ENCODE measurements at regions not wholly inside any gene's neighbourhood (a gene's known extent, or its start where the extent isn't known, plus 50 kb on each side); places are given as distances from the start of the nearest gene placed in this dataset.
"Not testable (repeated sequence)": the region's sequence is repeated elsewhere in the genome, so short reads cannot be mapped to it uniquely, and the experiment has no call there.

GRCh38 chr2:167715932-167716331, 531.5 kb downstream of the STK39 start:
- WGBS, 3 donors, result 80 to 85% (median 83%) methylated on average over 29 of the region's 29 CpGs
- Histone ChIP-seq H3K36me3 (no peaks in the 10 kb centered on the region), H3K4me1 (ENCODE audit: insufficient read depth) (no peaks in the 10 kb centered on the region), H3K9me3 (no peaks in the 10 kb centered on the region), H3K4me3 (no peak overlapping the region), H3K27me3 (no peaks in the 10 kb centered on the region), H3K27ac (no peak overlapping the region)
- no peak for DNase-seq
- no peak for TF ChIP-seq EP300 (IDR thresholded peaks at IDR 0.05)
- TF ChIP-seq POLR2A (IDR thresholded peaks at IDR 0.05), result no peak
- TF ChIP-seq CTCF (IDR thresholded peaks at IDR 0.05), result no peak
- intact Hi-C loops (cut with DNase I), result no loop called here

GRCh38 chr2:167715498-167715897, 531.9 kb downstream of the STK39 start:
- H3K4me1 ChIP-seq (ENCODE audit: insufficient read depth); H3K36me3 ChIP-seq; H3K27ac ChIP-seq; intact Hi-C loops (cut with DNase I); DNase-seq; H3K27me3 ChIP-seq; H3K9me3 ChIP-seq; H3K4me3 ChIP-seq: not testable (repeated sequence)
- 66 to 84% (median 72%) methylated on average over 4 of the region's 4 CpGs for WGBS, 3 donors

- no peak for TF ChIP-seq CTCF (IDR thresholded peaks at IDR 0.05)
- TF ChIP-seq POLR2A (IDR thresholded peaks at IDR 0.05), result no peak
- TF ChIP-seq EP300 (IDR thresholded peaks at IDR 0.05), result no peak
- no peak for DNase-seq
- Histone ChIP-seq H3K27me3 (no peaks in the 10 kb centered on the region), H3K4me3 (no peak overlapping the region), H3K27ac (no peak overlapping the region), H3K36me3 (no peaks in the 10 kb centered on the region), H3K9me3 (no peaks in the 10 kb centered on the region), H3K4me1 (ENCODE audit: insufficient read depth) (no peaks in the 10 kb centered on the region)
- intact Hi-C loops (cut with DNase I), result no loop called here
- 86 to 93% (median 93%) methylated on average over 1 of the region's 1 CpG for WGBS, 3 donors
Measured at GRCh38 chr2:167712275-167712674, 535.1 kb downstream of the STK39 start.

- DNase-seq, result no peak
- no peaks in the 10 kb centered on the region for H3K9me3 ChIP-seq
- H3K27ac ChIP-seq, result no peak overlapping the region
- no peaks in the 10 kb centered on the region for H3K36me3 ChIP-seq
- no peak overlapping the region for H3K4me3 ChIP-seq
- H3K4me1 ChIP-seq (ENCODE audit: insufficient read depth), result no peaks in the 10 kb centered on the region
- no peaks in the 10 kb centered on the region for H3K27me3 ChIP-seq
- intact Hi-C loops (cut with DNase I), result no loop called here
- TF ChIP-seq POLR2A (IDR thresholded peaks at IDR 0.05) (no peak), CTCF (IDR thresholded peaks at IDR 0.05) (no peak), EP300 (IDR thresholded peaks at IDR 0.05) (no peak)
Measured at GRCh38 chr2:167708998-167709397, 538.4 kb downstream of the STK39 start.

- no peak for DNase-seq
- H3K4me3 ChIP-seq, result no peak overlapping the region
- 46 to 58% (median 47%) methylated on average over 2 of the region's 2 CpGs for WGBS, 3 donors
- H3K9me3 ChIP-seq, result no peaks in the 10 kb centered on the region
- no peaks in the 10 kb centered on the region for H3K27me3 ChIP-seq
- H3K4me1 ChIP-seq (ENCODE audit: insufficient read depth), result no peaks in the 10 kb centered on the region
- intact Hi-C loops (cut with DNase I), result no loop called here
- no peak overlapping the region for H3K27ac ChIP-seq
- no peaks in the 10 kb centered on the region for H3K36me3 ChIP-seq
- TF ChIP-seq CTCF (IDR thresholded peaks at IDR 0.05), result no peak
- TF ChIP-seq POLR2A (IDR thresholded peaks at IDR 0.05), result no peak
- TF ChIP-seq EP300 (IDR thresholded peaks at IDR 0.05), result no peak
Measured at GRCh38 chr2:167706800-167707199, 540.6 kb downstream of the STK39 start.
